H1 (cell line): ENCODE measurements at regions not wholly inside any gene's neighbourhood (a gene's known extent, or its start where the extent isn't known, plus 50 kb on each side); places are given as distances from the start of the nearest gene placed in this dataset.

ENCODE experiments used
- CTCF ChIA-PET: fragments of 300-600 bp; sonication (Branson Sonifier 250); formaldehyde crosslinking; loops from one replicate; lab custom pipeline; 2021; ENCODE audit not compliant: partially characterized antibody; lab: Charles Lee
- POLR2A ChIA-PET: fragments of 300-600 bp; sonication (Branson Sonifier 250); formaldehyde crosslinking; loops from one replicate; lab custom pipeline; 2021; ENCODE audit warnings: inconsistent platforms; ENCODE audit not compliant: partially characterized antibody; lab: Charles Lee
- DNase-seq, 2 experiments: peaks; one replicate each; pipeline versions ENCODE4 v3.0.0 to v3.0.0-alpha.2; 2010 to 2022; ENCODE audit warnings: low spot score in 2 of 2, low read depth in 1 of 2, mixed read lengths in 1 of 2
- FAIRE-seq: peaks from 2 replicates; lab custom pipeline; 2011; peaks lifted over from hg19 to GRCh38; lab: Jason Lieb, UNC
- H2AFZ ChIP-seq: 2 replicates; pipeline ENCODE4 v1.8.1; 2012; ENCODE audit warnings: low read length, inconsistent platforms
- H2AK5ac ChIP-seq: 2 replicates; pipeline ENCODE4 v1.6.1; 2013; ENCODE audit warnings: low read depth, low read length
- H2BK120ac ChIP-seq: replicated peaks from 2 replicates; pipeline ENCODE3; 2013; ENCODE audit warnings: low read depth, low read length, inconsistent platforms
- H2BK12ac ChIP-seq: 2 replicates; pipeline ENCODE4 v1.6.1; 2013; ENCODE audit warnings: low read depth, low read length
- H2BK15ac ChIP-seq: 2 replicates; pipeline ENCODE4 v1.6.1; 2013; ENCODE audit warnings: low read length
- H2BK20ac ChIP-seq: 2 replicates; pipeline ENCODE4 v1.6.1; 2013; ENCODE audit warnings: low read length
- H2BK5ac ChIP-seq: 2 replicates; pipeline ENCODE4 v1.6.1; 2013; ENCODE audit warnings: low read depth, low read length
- H3K14ac ChIP-seq: 2 replicates; pipeline ENCODE4 v1.6.1; 2013; ENCODE audit warnings: inconsistent platforms; ENCODE audit not compliant: insufficient read length
- H3K18ac ChIP-seq: 2 replicates; pipeline ENCODE4 v1.6.1; 2013; ENCODE audit warnings: low read length; ENCODE audit errors: extremely low read depth
- H3K23ac ChIP-seq: 2 replicates; pipeline ENCODE4 v1.6.1; 2013; ENCODE audit warnings: inconsistent platforms; ENCODE audit not compliant: insufficient read length
- H3K23me2 ChIP-seq: 2 replicates; pipeline ENCODE4 v1.6.1; 2013; ENCODE audit warnings: low read depth, low read length
- H3K27ac ChIP-seq: 2 replicates; pipeline ENCODE4 v1.6.1; 2011; ENCODE audit warnings: low read depth, low read length, inconsistent platforms
- H3K27me3 ChIP-seq, 4 experiments: replicated peaks in 1 of 4; 1 replicate in 1 of 4; 2 replicates in 3 of 4; pipeline versions ENCODE4 v1.6.1 to v1.8.1; 2011 to 2013; ENCODE audit warnings: low read length in 3 of 4, mild to moderate bottlenecking in 3 of 4, inconsistent platforms in 2 of 4, mixed read lengths in 2 of 4, moderate library complexity in 1 of 4; ENCODE audit not compliant: control insufficient read depth in 3 of 4, insufficient read depth in 3 of 4; ENCODE audit errors: extremely low read depth in 1 of 4
- H3K36me3 ChIP-seq, 4 experiments: 2 replicates each; pipeline versions ENCODE4 v1.6.1 to v1.8.1; 2011 to 2013; ENCODE audit warnings: mild to moderate bottlenecking in 4 of 4, low read length in 3 of 4, moderate library complexity in 2 of 4, control low read depth in 1 of 4, inconsistent platforms in 1 of 4; ENCODE audit not compliant: insufficient read depth in 4 of 4, control insufficient read depth in 2 of 4
- H3K4ac ChIP-seq: replicated peaks from 2 replicates; pipeline ENCODE3; 2013; ENCODE audit warnings: low read length, low read depth, mixed read lengths, inconsistent platforms; ENCODE audit not compliant: insufficient read length
- H3K4me1 ChIP-seq, 4 experiments: replicated peaks in 1 of 4; 1 replicate in 1 of 4; 2 replicates in 3 of 4; pipeline versions ENCODE4 v1.6.1 to v1.8.1; 2011 to 2013; ENCODE audit warnings: low read length in 3 of 4, inconsistent platforms in 2 of 4, mixed read lengths in 1 of 4; ENCODE audit not compliant: insufficient read depth in 4 of 4, control insufficient read depth in 3 of 4
- H3K4me2 ChIP-seq, 2 experiments: 2 replicates each; pipeline versions ENCODE4 v1.6.1 to v1.8.1; 2011 to 2013; ENCODE audit warnings: low read depth in 2 of 2, low read length in 2 of 2, control low read depth in 1 of 2, inconsistent platforms in 1 of 2, mild to moderate bottlenecking in 1 of 2; ENCODE audit not compliant: insufficient read depth in 1 of 2
- H3K4me3 ChIP-seq, 4 experiments: fragments of 200-600, 300-600 bp in 1 of 4; sonication (generic), shearing (Covaris generic), sonication (Bioruptor Twin) in 1 of 4; 2 replicates each; pipeline versions ENCODE4 v1.5.1 to v1.8.1; 2011 to 2016; ENCODE audit warnings: low read length in 4 of 4, low read depth in 3 of 4, control low read depth in 2 of 4, inconsistent platforms in 2 of 4, mild to moderate bottlenecking in 2 of 4, mixed read lengths in 1 of 4, moderate library complexity in 1 of 4; ENCODE audit not compliant: insufficient read depth in 2 of 4; ENCODE audit errors: extremely low read depth in 1 of 4
- H3K56ac ChIP-seq: replicated peaks from 2 replicates; pipeline ENCODE3; 2013; ENCODE audit warnings: low read depth, mild to moderate bottlenecking, mixed read lengths, low read length, inconsistent platforms; ENCODE audit not compliant: insufficient read length
- H3K79me1 ChIP-seq: 2 replicates; pipeline ENCODE4 v1.6.1; 2013; ENCODE audit warnings: low read depth, low read length, control low read depth
- H3K79me2 ChIP-seq, 2 experiments: 2 replicates each; pipeline versions ENCODE4 v1.6.1 to v1.8.1; 2012 to 2013; ENCODE audit warnings: low read length in 2 of 2, mild to moderate bottlenecking in 2 of 2, inconsistent platforms in 1 of 2; ENCODE audit not compliant: insufficient read depth in 2 of 2, control insufficient read depth in 1 of 2
- H3K9ac ChIP-seq, 4 experiments: replicated peaks in 1 of 4; 1 replicate in 1 of 4; 2 replicates in 3 of 4; pipeline versions ENCODE4 v1.6.1 to v1.8.1; 2011 to 2013; ENCODE audit warnings: low read depth in 3 of 4, low read length in 3 of 4, control low read depth in 2 of 4, mild to moderate bottlenecking in 2 of 4, moderate library complexity in 2 of 4, inconsistent platforms in 1 of 4; ENCODE audit errors: extremely low read depth in 1 of 4
- H3K9me3 ChIP-seq, 2 experiments: 2 replicates each; pipeline versions ENCODE4 v1.6.1 to v1.8.1; 2012 to 2013; ENCODE audit warnings: mild to moderate bottlenecking in 2 of 2, moderate library complexity in 2 of 2, control low read depth in 1 of 2, inconsistent platforms in 1 of 2, low read depth in 1 of 2, low read length in 1 of 2, mixed read lengths in 1 of 2; ENCODE audit not compliant: insufficient read depth in 2 of 2
- H4K20me1 ChIP-seq, 2 experiments: replicated peaks in 1 of 2; 2 replicates each; pipeline versions ENCODE3 to v1.8.1; 2011 to 2013; ENCODE audit warnings: inconsistent platforms in 2 of 2, low read length in 2 of 2, mild to moderate bottlenecking in 1 of 2; ENCODE audit not compliant: insufficient read depth in 2 of 2, control insufficient read depth in 1 of 2
- H4K5ac ChIP-seq: 2 replicates; pipeline ENCODE4 v1.6.1; 2013; ENCODE audit warnings: low read length, low read depth, mixed read lengths, inconsistent platforms; ENCODE audit not compliant: insufficient read length
- H4K8ac ChIP-seq: 2 replicates; pipeline ENCODE4 v1.8.0; 2013; ENCODE audit warnings: mild to moderate bottlenecking, moderate library complexity, low read length, inconsistent platforms; ENCODE audit not compliant: insufficient read depth; ENCODE audit errors: extremely low read depth
- H4K91ac ChIP-seq: replicated peaks from 2 replicates; pipeline ENCODE3; 2013; ENCODE audit warnings: low read length, mixed read lengths, inconsistent platforms; ENCODE audit not compliant: insufficient read length
- BCL11A ChIP-seq, 2 experiments: IDR thresholded peaks; one replicate each; pipeline ENCODE4 v1.6.1; 2011; ENCODE audit warnings: low read depth in 2 of 2, low read length in 2 of 2, mild to moderate bottlenecking in 2 of 2
- BRCA1 ChIP-seq: IDR thresholded peaks from 2 replicates; pipeline ENCODE4 v1.6.1; 2012; ENCODE audit warnings: low read depth, low read length, improper control_type of control experiment
- CBX8 ChIP-seq: fragments of 300-800, 300-1000 bp; sonication (generic); IDR thresholded peaks from 2 replicates; pipeline ENCODE4 v1.7.1; 2016; ENCODE audit warnings: low read depth, low read length, borderline replicate concordance
- EZH2 ChIP-seq: fragments of 200-600 bp; sonication (generic); IDR thresholded peaks from 2 replicates; pipeline ENCODE4 v1.7.1; 2012; ENCODE audit warnings: low read depth, mild to moderate bottlenecking, moderate library complexity, low read length, inconsistent platforms; ENCODE audit not compliant: severe bottlenecking
- KDM5A ChIP-seq: fragments of 200-600 bp; IDR thresholded peaks from 2 replicates; pipeline ENCODE4 v1.7.1; 2012; ENCODE audit warnings: mild to moderate bottlenecking, low read length, inconsistent platforms, mixed read lengths
- MAFK ChIP-seq: IDR thresholded peaks from 2 replicates; pipeline ENCODE4 v1.6.1; 2012; ENCODE audit warnings: low read depth, mild to moderate bottlenecking, improper control_type of control experiment, low read length
- NANOG ChIP-seq: IDR thresholded peaks from 2 replicates; pipeline ENCODE4 v1.6.1; 2011; ENCODE audit warnings: low read length, low read depth, mild to moderate bottlenecking, inconsistent platforms; ENCODE audit not compliant: insufficient read depth, poor library complexity, severe bottlenecking
- NRF1 ChIP-seq: IDR thresholded peaks from 2 replicates; pipeline ENCODE4 v1.6.1; 2011; ENCODE audit warnings: mild to moderate bottlenecking, low read depth, low read length, improper control_type of control experiment
- POLR2A ChIP-seq, 2 experiments: IDR thresholded peaks; 1 replicate in 1 of 2; 2 replicates in 1 of 2; pipeline ENCODE4 v1.6.1; 2011; ENCODE audit warnings: low read depth in 2 of 2, low read length in 2 of 2, mild to moderate bottlenecking in 2 of 2; ENCODE audit errors: control extremely low read depth in 1 of 2
- SAP30 ChIP-seq: fragments of 300-600 bp; sonication (generic); IDR thresholded peaks from 2 replicates; pipeline ENCODE4 v1.7.1; 2012; ENCODE audit warnings: low read length, moderate library complexity, mild to moderate bottlenecking, inconsistent platforms; ENCODE audit not compliant: insufficient read depth, insufficient replicate concordance
- SIRT6 ChIP-seq: IDR thresholded peaks from one replicate; pipeline ENCODE4 v1.7.1; 2012; ENCODE audit warnings: low read length, inconsistent platforms
- SP1 ChIP-seq: IDR thresholded peaks from 2 replicates; pipeline ENCODE4 v1.6.1; 2011; ENCODE audit warnings: low read depth, low read length
- TAF1 ChIP-seq: IDR thresholded peaks from 2 replicates; pipeline ENCODE4 v1.6.1; 2011; ENCODE audit warnings: mild to moderate bottlenecking, low read depth, low read length
- WGBS, 2 experiments: shearing (Covaris generic) in 1 of 2; methylation state at CpG; one replicate each; pipeline versions ENCODE4 v1.1.6 to v1.1.7; 2013 to 2015; ENCODE audit warnings: low lambda C conversion rate in 2 of 2, mixed read lengths in 2 of 2, inconsistent platforms in 1 of 2, low coverage in 1 of 2, missing lambda C conversion rate in 1 of 2; ENCODE audit not compliant: insufficient replicate concordance in 2 of 2, insufficient coverage in 1 of 2, insufficient read length in 1 of 2; ENCODE audit errors: extremely low coverage in 1 of 2, missing lambda C conversion rate in 1 of 2; 5-methylcytosine and 5-hydroxymethylcytosine counted together
- TF ChIP-seq, protein P1 (sequence below): IDR thresholded peaks from 2 replicates; pipeline ENCODE4 v1.6.1; 2012; ENCODE audit warnings: inconsistent platforms

DNA sequence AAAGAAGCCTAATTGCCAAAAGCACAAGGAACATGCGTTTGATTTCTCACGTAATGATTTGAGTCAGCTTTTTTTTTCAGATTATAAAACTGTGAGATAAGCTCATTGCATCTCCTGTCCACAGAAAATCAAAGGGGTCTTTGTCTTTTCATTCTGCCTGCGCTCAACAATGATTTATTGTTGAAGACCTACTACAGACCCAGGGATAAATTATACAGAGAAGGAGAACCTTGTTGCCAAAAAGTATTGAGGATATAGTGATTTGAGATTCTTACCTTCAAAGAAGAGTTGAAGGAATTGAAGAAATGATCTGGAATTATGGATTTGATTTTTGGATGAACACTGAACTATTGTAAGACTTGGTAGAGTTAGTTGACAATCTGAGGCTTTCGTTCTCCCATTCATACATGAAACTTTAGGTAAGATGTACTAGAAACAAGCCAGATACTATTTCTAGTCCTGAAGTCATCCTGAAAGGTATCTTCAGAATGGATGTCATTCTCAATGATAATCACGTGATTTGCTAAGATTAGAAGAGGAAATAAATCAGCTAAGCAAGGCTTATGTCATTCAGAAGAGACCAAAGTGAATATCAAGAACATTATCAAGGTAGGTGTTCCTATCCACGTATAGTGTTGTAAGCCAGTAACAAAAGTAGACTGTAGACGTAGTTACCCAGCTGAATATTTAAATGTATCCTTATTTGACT is 71.1 kb upstream of the SCOC start:
- DNase-seq (no peak), FAIRE-seq (no peak)
- Histone ChIP-seq H3K36me3 (no peaks in the 10 kb centered on the region), H4K20me1 (no peaks in the 10 kb centered on the region), H2BK5ac (no peak overlapping the region), H4K8ac (no peak overlapping the region), H4K5ac (no peak overlapping the region), H3K27me3 (no peaks in the 10 kb centered on the region; a peak in 1 of 7 replicates), H3K9ac (no peak overlapping the region), H3K4me3 (no peak overlapping the region), H4K91ac (no peak overlapping the region), H2BK12ac (no peak overlapping the region), H3K4ac (no peak overlapping the region), H2AK5ac (no peak overlapping the region), H3K27ac (no peak overlapping the region), H3K56ac (no peak overlapping the region), H3K9me3 (no peaks in the 10 kb centered on the region), H2AFZ (no peak overlapping the region), H3K4me1 (peaks cover 0 to 6% (median 2%) of the 10 kb centered on the region in 4 experiments; a peak in 3 of 7 replicates), H3K79me2 (no peaks in the 10 kb centered on the region), H3K23ac (no peak overlapping the region), H3K23me2 (no peaks in the 10 kb centered on the region), H3K79me1 (no peaks in the 10 kb centered on the region), H2BK120ac (no peak overlapping the region), H3K14ac (no peak overlapping the region), H2BK15ac (no peak overlapping the region), H3K4me2 (no peak overlapping the region), H2BK20ac (no peak overlapping the region), H3K18ac (no peak overlapping the region)
- CTCF ChIA-PET = interaction anchor here (1.3 to 5.4 kb wide), 3 partner anchors 12 to 26 kb away, joined by 5 to 40 read pairs (median 6); no protein-coding TSS in a partner anchor
- WGBS, 2 experiments = 83% methylated on average over 7 of the region's 7 CpGs; no CpG with 5 or more reads in 1 of the 2 experiments
- TF ChIP-seq POLR2A (IDR thresholded peaks at IDR 0.05; ENCODE audit: control extremely low read depth in 1 of 2, low read depth in 2 of 2, low read length in 2 of 2) (no peak), EZH2 (no peak), SAP30 (no peak), CBX8 (no peak), SIRT6 (no peak), NANOG (no peak), MAFK (no peak), BRCA1 (no peak), TAF1 (no peak), BCL11A (IDR thresholded peaks at IDR 0.05; ENCODE audit: low read depth in 2 of 2, low read length in 2 of 2) (no peak), KDM5A (no peak), SP1 (no peak), NRF1 (no peak)
- TF ChIP-seq, protein P1, sequence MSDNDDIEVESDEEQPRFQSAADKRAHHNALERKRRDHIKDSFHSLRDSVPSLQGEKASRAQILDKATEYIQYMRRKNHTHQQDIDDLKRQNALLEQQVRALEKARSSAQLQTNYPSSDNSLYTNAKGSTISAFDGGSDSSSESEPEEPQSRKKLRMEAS = no peak
- POLR2A ChIA-PET = no interaction called here
